IMR-90 (cell line): ENCODE measurements at regions not wholly inside any gene's neighbourhood (a gene's known extent, or its start where the extent isn't known, plus 50 kb on each side); places are given as distances from the start of the nearest gene placed in this dataset.

ENCODE experiments used
- BHLHE40 ChIP-seq: fragments of 150-350 bp; IDR thresholded peaks from 2 replicates; pipeline ENCODE4 v1.6.1; 2016; ENCODE audit warnings: mild to moderate bottlenecking, low read depth, low read length
- CEBPB ChIP-seq: IDR thresholded peaks from 2 replicates; pipeline ENCODE4 v1.6.1; 2012; ENCODE audit warnings: low read depth, low read length, improper control_type of control experiment
- CHD1 ChIP-seq: IDR thresholded peaks from 2 replicates; pipeline ENCODE4 v1.6.1; 2012; ENCODE audit warnings: low read depth, low read length, improper control_type of control experiment
- MAZ ChIP-seq: IDR thresholded peaks from 2 replicates; pipeline ENCODE4 v1.6.1; 2012; ENCODE audit warnings: low read depth, mild to moderate bottlenecking, low read length, improper control_type of control experiment, moderate library complexity, borderline replicate concordance
- MXI1 ChIP-seq: IDR thresholded peaks from 2 replicates; pipeline ENCODE4 v1.6.1; 2012; ENCODE audit warnings: low read depth, mild to moderate bottlenecking, low read length, moderate library complexity, borderline replicate concordance
- NFE2L2 ChIP-seq: fragments of 150-350 bp; IDR thresholded peaks from 2 replicates; pipeline ENCODE4 v1.6.1; 2016; ENCODE audit warnings: low read depth, mild to moderate bottlenecking, low read length
- POLR2A ChIP-seq: IDR thresholded peaks from 2 replicates; pipeline ENCODE4 v1.6.1; 2012; ENCODE audit warnings: mild to moderate bottlenecking, low read depth, low read length
- RAD21 ChIP-seq: IDR thresholded peaks from 2 replicates; pipeline ENCODE4 v1.6.1; 2012; ENCODE audit warnings: low read length, improper control_type of control experiment
- RCOR1 ChIP-seq: IDR thresholded peaks from 2 replicates; pipeline ENCODE4 v1.6.1; 2012; ENCODE audit warnings: mild to moderate bottlenecking, low read length, improper control_type of control experiment; ENCODE audit not compliant: insufficient replicate concordance
- SMC3 ChIP-seq: fragments of 150-350 bp; IDR thresholded peaks from 2 replicates; pipeline ENCODE4 v1.6.1; 2016; ENCODE audit warnings: low read depth, mild to moderate bottlenecking, antibody characterized with exemption, low read length, moderate library complexity
- TF ChIP-seq, protein P1 (sequence below): conservative IDR thresholded peaks from 2 replicates; pipeline ENCODE4 v1.5.1; 2012; ENCODE audit warnings: mild to moderate bottlenecking, low read depth, low read length, improper control_type of control experiment
- TF ChIP-seq, protein P2 (sequence below): fragments of 150-350 bp; IDR thresholded peaks from 2 replicates; pipeline ENCODE4 v1.6.1; 2017; ENCODE audit warnings: mild to moderate bottlenecking, antibody characterized with exemption, low read length, low read depth

DNA sequence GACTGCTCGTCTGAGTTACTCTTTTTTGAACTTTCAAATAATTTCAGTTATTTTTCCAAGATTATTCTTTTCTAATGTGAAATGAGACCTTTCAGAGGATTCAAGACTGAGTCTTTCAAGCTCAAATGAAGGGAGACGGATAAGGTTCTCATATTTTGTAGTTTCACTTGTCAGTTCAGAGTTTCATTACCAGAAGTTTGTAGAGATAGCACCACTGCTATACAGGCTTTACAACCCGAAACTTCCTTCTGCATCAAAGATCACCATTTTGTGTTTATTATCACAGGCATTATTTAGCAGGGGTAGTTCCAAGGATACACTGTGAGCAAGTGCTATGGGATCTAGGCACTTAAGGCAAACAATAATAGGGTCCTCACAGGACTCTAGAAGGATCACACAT lies 74.7 kb upstream of the EPHA7 start:
- TF ChIP-seq POLR2A: no peak
- TF ChIP-seq, protein P1, sequence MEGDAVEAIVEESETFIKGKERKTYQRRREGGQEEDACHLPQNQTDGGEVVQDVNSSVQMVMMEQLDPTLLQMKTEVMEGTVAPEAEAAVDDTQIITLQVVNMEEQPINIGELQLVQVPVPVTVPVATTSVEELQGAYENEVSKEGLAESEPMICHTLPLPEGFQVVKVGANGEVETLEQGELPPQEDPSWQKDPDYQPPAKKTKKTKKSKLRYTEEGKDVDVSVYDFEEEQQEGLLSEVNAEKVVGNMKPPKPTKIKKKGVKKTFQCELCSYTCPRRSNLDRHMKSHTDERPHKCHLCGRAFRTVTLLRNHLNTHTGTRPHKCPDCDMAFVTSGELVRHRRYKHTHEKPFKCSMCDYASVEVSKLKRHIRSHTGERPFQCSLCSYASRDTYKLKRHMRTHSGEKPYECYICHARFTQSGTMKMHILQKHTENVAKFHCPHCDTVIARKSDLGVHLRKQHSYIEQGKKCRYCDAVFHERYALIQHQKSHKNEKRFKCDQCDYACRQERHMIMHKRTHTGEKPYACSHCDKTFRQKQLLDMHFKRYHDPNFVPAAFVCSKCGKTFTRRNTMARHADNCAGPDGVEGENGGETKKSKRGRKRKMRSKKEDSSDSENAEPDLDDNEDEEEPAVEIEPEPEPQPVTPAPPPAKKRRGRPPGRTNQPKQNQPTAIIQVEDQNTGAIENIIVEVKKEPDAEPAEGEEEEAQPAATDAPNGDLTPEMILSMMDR: no peak
- no peak for TF ChIP-seq CEBPB
- TF ChIP-seq MAZ: no peak
- TF ChIP-seq MXI1: no peak
- TF ChIP-seq RAD21: no peak
- TF ChIP-seq, protein P2, sequence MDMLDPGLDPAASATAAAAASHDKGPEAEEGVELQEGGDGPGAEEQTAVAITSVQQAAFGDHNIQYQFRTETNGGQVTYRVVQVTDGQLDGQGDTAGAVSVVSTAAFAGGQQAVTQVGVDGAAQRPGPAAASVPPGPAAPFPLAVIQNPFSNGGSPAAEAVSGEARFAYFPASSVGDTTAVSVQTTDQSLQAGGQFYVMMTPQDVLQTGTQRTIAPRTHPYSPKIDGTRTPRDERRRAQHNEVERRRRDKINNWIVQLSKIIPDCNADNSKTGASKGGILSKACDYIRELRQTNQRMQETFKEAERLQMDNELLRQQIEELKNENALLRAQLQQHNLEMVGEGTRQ: no peak
- no peak for TF ChIP-seq SMC3
- no peak for TF ChIP-seq RCOR1
- TF ChIP-seq NFE2L2: no peak
- no peak for TF ChIP-seq CHD1
- TF ChIP-seq BHLHE40: no peak
